ENCODE measurements at regions not wholly inside any gene's neighbourhood (a gene's known extent, or its start where the extent isn't known, plus 50 kb on each side); places are given as distances from the start of the nearest gene placed in this dataset.

DNA sequence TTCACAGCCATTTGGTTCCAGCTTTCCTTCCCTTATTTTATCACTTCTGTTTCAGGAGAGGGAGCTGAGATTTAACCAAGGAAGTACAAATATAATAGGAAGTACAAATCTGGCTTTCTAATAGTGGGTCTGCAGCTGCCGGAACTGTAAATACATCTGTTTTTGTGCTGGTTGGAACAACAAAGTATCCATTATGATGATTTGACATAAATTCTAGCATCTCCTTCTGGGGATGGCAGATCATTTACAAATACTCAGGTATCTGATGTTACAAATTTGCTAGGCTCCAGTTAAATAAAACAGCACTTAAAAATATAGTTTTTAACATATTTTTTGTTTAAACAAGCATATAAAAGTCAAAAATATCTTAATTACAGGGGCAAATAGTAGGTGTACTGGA is 131.3 kb upstream of the SMIM21 start:
- DNase-seq = no peak

DNA sequence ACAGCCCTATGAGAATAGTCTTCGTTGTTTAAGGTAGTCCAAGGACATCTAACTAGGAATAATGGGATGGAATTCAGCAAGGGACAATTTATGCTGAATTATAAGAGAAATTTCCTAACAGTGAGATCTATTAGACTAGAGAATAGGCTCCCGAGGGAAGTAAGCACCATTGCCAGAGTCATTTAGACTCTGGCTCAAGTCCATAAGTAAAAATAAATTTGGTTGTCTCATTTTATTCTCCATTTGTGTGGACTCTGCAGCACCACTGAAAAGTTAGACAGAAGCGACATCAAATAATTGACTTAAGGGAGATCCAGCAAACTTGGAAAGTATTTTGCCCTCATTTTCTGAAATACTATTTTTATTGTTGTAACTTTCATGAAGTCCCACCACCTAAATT is 129.3 kb upstream of the SMIM21 start:
- no peak for DNase-seq

DNA sequence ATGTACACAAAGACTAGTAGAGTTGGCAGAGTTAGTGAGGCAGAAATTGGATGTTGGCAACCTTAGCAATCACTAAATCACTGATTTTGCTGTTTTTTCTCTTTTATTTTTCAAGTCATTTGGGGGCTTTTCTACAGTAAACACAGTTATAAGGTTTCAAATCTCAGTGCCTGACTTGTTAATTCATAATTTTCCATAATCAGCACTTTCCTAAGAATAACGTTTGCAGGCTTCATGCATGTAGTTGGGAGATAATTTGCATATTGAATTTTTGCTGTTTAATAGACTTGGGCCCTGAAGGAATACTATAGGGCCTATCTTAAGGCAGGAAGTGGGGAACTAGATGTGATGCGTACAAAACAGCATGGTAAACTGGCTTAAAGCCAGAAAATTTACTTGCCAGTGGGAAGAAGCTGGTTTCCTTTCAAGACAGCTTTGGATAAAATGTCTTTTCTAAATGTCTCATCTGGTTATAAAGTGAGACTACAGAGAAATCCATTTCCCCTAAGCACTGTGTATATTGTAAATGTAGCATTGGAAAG is 127.2 kb upstream of the SMIM21 start:
- DNase-seq = no peak

DNA sequence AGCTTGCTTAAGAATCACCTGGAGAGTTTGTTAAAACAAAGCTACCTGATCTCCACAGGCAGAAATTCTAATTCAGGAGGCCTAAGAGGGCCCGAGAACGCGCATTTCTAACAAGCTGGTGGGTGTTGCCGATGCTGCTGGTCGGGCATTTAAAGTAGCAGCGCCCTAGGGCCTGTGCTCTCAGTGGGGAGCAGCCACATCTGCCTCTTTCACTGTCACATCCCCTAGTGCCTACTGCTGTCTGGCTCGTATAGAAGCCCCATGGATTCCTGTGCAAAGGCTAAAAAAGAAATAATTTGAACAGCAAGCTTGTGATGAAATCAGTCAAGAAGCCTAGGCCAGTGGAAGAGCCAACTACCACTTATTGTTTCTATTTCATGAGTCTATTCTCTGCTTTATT is 126.7 kb upstream of the SMIM21 start:
- DNase-seq = no peak

DNA sequence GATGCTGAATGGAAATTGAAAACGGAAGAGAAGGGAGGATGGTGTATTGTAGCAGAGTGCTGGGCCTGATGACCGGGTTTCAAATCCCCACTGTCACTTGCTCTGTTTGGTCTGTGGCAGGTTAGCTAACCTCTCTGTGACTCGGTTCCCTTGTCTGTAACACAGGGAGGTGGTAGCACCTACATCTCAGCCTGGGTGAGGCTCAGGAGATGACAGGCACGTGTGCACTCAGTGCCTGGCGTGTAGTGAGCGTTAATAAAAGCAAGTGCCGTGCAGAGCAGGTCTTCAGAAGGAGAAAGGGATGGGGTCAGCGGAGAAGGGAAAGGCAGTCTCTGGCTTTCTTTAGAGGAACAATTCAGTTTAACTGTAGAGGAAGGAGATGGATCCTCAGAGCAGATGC is 125.5 kb upstream of the SMIM21 start:
- DNase-seq = no peak

DNA sequence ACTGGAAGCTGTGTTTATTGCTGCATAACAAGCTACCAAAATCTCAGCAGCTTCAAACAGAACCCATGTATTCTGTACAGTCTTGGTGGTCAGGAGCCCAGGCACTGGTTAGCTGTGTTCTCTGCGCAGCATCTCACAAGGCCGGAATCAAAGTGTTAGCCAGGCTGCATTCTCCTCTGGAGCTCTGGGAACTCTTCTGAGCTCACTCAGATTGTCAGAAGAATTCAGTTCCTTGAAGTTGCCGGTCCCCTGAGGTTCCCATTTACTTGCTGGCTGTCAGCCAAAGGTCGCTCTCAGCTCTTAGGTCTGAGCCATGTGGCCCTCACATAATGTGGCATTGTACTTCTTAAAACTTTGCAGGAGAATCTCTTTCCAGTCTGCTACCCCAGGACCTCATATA is 123.6 kb upstream of the SMIM21 start:
- no peak for DNase-seq

DNA sequence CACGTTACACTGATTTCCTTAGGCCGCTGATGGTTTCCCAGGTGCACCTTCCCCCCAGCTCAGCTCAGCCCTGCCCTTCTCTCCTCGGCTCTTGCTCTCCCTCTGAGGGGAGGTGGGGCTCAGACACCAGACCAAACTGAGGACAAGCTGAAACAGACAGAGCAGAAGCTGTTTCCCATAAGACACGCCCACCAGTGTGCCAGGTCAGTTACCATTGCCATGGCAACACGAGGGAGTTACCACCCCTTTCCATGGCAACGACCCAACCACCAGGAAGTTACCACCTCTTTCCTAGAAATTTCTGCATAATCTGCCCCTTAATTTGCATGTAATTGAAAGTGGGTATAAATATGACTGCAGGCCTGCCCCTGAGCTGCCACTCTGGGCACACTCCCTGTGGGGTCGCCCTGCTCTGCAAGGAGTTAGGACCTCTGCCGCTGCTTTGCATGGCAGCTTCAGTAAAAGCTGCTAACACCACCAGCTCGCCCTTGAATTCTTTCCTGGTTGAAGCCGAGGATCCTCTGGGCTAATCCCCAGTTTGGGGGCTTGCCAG is 120.9 kb upstream of the SMIM21 start:
- no peak for DNase-seq

DNA sequence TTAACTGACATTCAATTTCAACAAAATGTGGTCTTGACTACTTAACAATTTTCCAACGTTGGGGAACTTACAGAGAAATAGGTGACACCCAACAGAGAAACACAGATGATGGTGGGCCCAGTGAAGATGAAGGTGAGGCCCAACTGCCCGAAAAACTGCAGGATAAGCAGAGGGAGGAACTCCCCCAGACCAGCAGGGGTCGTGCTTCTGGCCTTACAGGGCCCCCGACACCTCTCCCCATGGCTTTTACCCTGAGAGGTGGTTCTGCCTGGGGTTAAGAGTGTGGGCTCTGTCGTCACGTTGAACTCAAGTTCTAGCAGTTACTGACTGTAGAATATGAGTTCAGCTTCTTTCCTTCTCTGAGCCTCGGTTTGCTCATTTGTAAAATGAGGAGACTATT is 119.5 kb upstream of the SMIM21 start:
- DNase-seq = no peak

DNA sequence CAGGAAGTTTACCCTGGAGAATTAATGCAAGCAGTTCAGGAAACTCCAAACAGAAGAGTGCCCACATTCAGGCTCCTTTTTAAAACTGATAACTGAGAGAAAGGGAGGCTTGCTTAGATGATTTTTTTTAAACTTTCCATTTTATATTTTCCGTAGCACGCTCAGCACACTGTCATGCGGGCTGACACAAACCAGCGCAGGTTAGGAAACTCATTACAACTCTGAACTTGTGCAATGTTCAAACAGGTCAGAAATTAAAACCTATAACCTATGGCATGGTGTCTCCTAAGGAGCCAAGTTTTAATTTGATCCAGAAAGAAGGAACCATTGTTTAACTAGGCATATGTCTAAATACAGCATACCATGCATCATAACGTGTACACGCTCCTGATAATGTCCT is 117.7 kb upstream of the SMIM21 start:
- DNase-seq = no peak

DNA sequence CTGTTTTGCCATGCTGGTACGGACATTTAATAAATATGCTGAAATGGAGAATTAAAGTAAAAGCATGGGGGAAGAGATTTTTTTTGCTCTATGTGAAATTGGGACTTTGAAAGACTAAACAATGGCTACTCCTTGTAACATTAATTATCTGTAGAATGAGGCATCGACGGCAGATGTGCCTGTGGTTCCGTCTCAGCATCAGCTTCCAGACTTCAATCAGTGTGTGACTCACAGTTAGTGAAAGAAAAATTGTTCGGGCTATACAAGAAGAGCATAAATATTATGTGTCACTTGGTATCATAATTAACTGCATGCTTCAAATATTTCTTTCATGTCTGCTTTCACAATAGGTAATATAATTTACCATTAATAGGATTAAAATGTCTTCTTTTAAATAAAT is 117.0 kb upstream of the SMIM21 start:
- DNase-seq = no peak

DNA sequence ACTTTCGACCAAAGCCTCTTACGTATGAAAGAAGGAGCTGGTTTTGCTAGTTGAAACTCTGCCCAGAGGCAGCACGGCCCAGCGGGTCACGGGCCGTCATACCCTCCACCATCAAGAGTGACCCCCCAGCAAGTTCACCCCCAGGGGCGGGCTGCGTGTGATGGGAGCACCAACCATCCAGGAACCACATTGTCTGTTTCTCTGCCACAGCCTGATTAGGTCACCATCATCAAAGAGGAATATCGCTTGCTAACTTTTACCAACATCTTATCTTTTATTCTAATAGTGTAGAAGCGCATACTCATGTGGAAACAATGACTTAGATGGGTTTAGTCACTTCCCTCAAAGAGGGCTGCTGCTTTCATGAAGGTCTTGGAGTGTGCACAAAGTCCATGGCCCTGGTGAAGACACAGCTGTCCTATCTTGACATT is 116.6 kb upstream of the SMIM21 start:
- DNase-seq = no peak

DNA sequence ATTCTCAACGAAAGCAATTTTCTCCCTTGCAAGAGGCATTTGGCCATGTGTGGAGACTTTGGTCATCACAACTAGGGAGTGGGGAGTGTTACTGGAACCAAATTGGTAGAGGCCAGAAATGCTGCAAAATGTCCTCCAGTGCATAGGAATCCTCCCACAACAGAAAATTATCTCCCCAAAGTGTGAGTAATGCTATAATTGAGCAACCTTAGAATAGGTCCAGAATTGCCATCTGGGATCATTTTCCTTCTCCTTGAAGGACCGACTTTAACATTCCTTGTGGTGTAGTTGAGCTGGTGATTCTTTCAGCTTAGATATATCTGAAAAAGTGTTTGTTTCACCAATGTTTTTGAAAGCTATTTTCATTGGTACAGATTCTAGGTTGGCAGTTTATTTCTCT is 111.2 kb upstream of the SMIM21 start:
- no peak for DNase-seq

DNA sequence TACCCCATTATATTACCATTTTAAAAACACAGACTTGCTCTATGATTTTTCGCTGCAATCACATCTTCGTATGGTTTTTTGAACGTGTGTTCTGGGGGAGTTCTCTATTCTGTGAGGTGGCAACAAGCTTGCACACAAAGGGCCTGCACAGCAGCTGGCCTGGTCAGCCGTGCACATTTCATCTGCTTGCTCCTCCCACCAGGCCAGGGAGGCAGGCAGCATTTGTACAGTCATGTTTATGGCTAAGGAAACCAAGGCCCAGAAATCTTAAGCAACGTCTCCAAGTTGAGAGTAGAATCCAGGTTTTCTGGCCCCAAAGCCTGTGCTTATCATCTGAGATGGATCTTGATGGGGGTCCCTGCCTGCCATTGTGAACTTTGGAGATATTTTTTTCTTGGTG is 106.4 kb upstream of the SMIM21 start:
- DNase-seq = no peak

DNA sequence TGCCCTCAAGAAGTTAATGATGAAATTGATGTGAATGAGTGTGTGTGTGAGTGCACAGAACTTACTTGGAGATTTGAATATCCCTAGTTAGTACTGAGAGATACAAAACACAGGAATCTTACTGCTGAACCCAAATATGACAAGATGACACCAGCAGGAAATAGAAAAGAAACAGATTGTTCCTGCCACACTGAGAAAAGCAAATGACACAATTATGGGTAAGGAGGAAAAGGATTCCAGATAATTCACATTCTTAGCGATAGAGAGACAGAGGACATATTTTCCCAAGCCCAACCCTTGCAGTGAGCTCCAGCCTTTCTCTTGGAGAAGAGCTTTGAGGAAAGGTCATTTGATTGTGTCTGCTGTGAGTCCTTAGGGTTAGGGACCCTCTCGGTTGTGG is 105.7 kb upstream of the SMIM21 start:
- DNase-seq = no peak

DNA sequence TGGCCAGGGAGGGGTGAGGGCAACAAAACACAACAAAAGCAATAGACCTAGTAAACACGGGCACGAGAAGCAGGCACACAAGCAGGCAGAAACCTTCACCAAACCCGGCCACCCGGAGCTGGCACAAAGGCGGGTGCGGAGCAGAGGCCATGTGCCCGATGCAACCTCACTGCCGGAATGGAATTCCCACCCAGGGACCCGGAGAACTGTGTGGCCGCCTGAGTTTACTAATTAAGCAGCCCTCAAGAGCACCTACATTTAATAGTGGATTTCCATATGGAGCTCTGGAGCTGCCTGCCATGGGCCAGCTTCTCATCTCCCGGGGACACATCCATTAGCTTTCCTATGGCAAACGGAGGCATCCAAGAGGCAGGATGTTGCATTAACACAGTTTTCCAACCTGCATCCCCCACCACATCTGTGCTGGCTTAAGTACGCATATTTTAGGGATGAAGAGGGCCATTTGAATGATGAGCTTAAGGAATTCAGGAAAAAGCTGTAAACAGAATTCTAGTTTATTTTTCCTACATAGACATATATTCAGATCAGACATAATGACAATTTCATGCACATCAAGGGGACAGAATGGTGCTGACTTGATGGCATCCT is 104.5 kb upstream of the SMIM21 start:
- DNase-seq = no peak

DNA sequence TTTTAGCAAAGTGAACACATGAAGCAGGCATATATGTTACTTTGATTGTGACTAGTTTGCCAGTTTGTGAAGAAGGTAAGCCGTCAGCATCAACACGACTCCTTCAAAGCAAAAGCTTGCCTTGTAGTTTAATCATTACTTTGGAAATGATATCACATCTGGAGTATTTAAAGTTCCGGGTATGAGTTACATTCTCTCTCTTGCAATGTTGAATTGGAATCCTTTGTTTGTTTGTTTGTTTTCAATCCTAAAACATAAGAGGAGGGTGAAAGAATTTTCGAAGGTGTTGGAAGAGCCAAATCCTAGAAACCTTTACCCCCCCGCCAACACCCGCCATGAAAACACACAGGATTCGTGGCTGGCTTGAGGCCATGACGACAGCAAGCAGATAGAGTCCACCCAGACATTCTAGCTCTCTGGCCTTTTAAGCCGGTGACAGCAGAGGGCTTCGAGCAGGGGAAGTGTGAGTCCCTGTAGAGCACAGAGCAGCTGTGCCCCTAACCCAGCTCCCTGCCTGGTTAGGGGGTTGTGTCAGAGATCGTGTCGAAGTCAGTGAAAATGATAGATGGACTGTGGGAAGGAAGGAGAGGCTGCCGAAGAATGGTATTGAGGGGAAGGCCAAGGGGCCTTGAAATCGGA is 103.8 kb upstream of the SMIM21 start:
- no peak for DNase-seq

DNA sequence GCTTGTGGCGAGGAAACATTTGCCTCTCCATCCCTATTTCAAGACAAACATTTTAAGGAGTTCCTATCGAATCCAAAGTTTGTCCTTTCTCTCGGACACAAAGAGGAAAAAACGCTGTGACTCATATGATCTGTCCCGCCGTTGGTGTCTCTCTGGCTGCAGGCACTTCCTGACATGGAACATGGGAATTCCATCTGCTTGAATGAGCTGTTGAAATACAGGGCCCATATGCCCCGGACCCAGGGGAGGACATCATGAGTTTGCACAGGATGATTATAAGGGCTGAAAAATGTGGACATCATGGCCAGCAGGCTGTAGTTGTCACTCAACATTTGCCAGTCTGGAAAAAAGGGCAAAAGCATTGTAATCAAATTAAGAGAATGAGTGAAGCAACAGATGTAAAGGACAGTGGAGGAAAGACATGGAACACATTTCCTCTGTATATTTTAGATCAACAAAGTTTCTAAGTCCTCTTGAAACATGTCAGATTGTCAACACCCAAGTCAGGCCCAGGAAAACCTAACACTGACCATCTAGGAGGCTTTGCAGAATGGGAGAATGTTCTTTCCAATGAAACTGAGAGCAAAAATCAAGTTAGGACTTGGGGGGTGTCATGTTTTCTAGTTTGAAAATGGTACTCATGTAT is 103.2 kb upstream of the SMIM21 start:
- no peak for DNase-seq

DNA sequence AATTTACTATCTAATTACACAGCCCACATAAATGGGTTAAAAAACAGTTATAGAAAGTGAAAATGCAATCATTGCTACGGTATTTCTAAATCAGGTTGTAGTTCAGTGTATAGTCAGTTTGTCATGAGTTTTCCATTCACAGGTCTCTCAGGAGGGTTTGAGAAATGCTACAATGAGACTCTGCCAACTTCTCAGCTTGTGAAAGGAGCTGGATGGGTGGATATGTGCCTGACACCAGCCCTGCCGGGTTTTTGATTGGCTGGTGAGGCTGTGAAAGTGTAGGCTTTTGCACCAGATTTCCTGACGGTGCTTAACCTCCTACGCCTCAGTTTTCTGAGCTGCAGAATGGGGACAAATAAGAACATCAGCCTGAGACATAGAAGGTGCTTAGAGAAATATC is 102.6 kb upstream of the SMIM21 start:
- DNase-seq = no peak

DNA sequence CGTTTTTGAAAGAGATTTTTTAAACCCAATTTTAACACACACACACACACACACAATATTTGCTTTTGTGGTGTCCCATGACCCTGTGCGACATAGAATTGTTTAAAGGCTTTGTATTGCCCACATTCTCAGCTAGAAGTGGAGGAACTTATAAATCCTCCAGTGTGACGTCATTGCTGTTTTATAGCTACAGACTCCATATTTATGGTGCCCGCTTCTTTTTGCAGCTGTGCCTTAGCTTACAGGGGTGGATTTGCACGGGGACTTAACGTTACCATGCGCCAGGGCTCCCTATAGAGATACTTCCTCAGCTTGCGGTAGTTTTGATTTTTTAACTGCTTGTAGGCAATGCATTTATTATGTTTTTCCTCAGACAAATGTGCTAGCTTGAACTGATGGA is 101.9 kb upstream of the SMIM21 start:
- DNase-seq = no peak

DNA sequence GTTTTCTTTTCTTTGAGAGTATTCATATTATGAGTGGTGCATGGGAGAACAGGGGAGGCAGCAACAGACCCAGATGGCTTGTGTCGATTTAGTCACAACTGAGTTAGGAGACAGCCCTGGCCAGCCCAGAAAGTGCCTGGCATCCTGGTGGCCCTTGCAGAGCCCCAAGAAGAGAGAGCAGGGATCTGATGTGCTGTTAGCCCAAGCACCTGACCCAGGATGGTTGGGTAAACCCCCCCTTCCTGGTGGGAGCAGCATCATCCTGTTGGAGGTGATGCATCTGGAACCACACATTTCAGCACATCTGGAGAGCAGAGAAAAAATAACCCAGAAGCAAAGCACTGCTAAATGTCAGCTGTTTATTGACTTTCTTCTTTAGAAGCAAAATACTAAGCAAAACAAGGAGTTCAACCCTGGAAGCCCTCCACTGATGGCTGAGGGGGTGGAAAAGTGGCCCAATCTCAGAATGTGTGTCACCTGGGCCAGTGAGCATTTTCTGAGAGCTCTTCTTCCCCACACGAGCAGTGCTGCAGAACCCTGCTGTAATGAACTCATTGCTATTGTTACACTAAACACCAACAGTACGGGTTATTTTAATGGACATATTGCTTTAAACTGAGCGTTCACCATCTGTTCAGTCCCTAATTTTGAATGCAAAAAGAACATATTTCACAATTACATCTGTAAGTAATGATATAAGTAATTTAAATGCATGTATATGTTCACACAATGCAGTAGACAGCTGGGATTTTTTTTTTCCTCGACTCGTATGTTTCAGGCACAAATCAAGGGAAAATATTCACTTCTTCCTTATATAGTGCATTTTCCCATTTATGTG is 100.6 kb upstream of the SMIM21 start:
- DNase-seq = no peak

DNA sequence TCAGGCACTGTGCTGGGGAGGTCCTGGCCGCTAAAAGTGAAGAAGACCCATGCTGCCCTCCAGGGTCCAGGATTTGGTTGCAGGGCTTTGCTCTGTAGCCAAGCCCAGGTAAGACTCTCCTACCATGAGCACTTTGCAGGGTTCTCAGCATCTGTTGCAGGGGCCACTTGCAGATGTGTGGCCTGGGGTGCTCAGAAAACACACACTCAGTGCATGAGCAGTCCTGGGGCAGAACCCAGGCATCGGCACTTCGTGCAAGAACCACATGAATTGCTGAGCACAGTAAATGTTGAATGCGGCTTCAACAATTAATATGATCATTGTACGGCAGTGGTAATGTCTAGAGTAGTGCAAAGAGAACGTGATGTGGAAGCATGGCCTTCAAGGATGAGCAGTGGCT is 98.5 kb upstream of the SMIM21 start:
- no peak for DNase-seq

DNA sequence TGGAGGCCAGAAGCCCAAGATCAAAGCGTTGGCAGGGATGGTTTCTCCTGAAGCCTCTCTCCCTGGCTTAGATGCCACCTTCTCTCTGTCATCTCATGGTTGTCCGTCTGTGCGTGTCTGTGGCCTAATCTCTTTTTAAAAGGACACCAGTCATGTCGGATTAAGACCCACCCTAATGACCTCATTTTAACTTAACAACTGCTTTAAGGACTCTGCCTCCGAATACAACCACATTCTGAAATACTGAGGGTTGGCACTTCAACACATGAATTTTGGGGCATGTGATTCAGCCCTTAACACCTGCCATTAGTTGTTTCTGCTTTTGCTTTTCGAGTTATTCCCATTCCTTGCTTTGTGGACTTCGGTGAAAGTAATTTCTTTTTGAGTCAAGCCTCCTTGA is 97.8 kb upstream of the SMIM21 start:
- no peak for DNase-seq

DNA sequence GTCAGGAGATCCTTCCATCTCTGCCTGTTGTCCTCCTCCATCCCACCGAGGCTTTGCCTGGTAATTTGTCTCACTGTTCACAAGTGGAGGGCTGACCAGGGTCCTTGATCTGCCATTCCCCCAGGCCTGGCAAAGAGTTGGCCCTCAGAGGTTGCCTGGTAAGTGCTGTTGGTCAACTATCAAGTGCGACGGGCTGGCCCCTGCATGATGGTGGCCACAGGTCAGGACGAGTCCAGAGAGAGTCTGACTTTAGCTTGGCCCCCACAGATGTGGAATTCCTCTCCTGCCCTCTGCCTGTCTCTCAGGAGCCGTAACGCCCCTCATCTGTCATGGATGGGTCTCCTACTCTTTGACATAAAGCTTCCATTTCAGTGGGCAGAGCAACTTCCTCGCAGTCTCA is 97.3 kb upstream of the SMIM21 start:
- no peak for DNase-seq

All from CD4-positive, alpha-beta T cell treated with Interferon gamma for 1 hour (primary cell).